ENCODE measurements at regions not wholly inside any gene's neighbourhood (a gene's known extent, or its start where the extent isn't known, plus 50 kb on each side); places are given as distances from the start of the nearest gene placed in this dataset.

- Histone ChIP-seq H3K27ac (ENCODE audit: extremely low read depth, low read depth, low read length) (no peak overlapping the region), H3K9me1 (ENCODE audit: control insufficient read depth, insufficient read depth, low read length) (no peaks in the 10 kb centered on the region), H3K9me3 (replicated peaks; ENCODE audit: control insufficient read depth, insufficient read depth, low read depth, low read length) (no peaks in the 10 kb centered on the region), H3K4me1 (replicated peaks in 1 of 2; ENCODE audit: control insufficient read depth in 2 of 2, insufficient read depth in 2 of 2, low read length in 2 of 2) (no peaks in the 10 kb centered on the region), H2AFZ (ENCODE audit: low read depth, low read length) (no peak overlapping the region), H3K27me3 (ENCODE audit: control insufficient read depth in 2 of 2, insufficient read depth in 2 of 2, low read length in 2 of 2) (no peaks in the 10 kb centered on the region), H3K79me2 (ENCODE audit: control insufficient read depth, insufficient read depth, low read length) (no peaks in the 10 kb centered on the region), H4K20me1 (replicated peaks; ENCODE audit: control insufficient read depth, insufficient read depth, low read length) (no peaks in the 10 kb centered on the region), H3K4me2 (ENCODE audit: insufficient read depth, low read length) (no peak overlapping the region), H3K4me3 (no peak overlapping the region), H3K36me3 (ENCODE audit: control insufficient read depth, insufficient read depth, low read length) (no peaks in the 10 kb centered on the region), H3K9ac (ENCODE audit: insufficient read depth in 1 of 2, low read depth in 2 of 2, low read length in 2 of 2) (no peak overlapping the region)
- WGBS (ENCODE audit: insufficient coverage, low coverage, missing lambda C conversion rate), result 0% methylated on average over 2 of the region's 2 CpGs
- ATAC-seq (no peak), FAIRE-seq (no peak), DNase-seq (ENCODE audit: extremely low read depth in 1 of 4, low spot score in 3 of 4) (no peak)
- POLR2A ChIA-PET, result no interaction called here
- BruUV-seq (replicated peaks), result no TSS peak
- intact Hi-C loops (cut with micrococcal nuclease), result loop anchor here (10.0 kb wide), 1 partner anchor 74 kb away; no protein-coding TSS in a partner anchor
- TF ChIP-seq ZNF551 (CRISPR knock-in tag; IDR thresholded peaks at IDR 0.05) (no peak), PPARD (CRISPR knock-in tag; IDR thresholded peaks at IDR 0.05) (no peak), FOS (IDR thresholded peaks at IDR 0.05; ENCODE audit: extremely low read depth, insufficient read length) (no peak)
- CTCF ChIA-PET (ENCODE audit: low intra/inter-chr PET ratio), result no interaction called here
- in situ Hi-C loops (cut with MboI), result no loop called here
These were observed 86.4 kb downstream of the GPR37 start for GRCh38 chr7:124679146-124679545.

DNA sequence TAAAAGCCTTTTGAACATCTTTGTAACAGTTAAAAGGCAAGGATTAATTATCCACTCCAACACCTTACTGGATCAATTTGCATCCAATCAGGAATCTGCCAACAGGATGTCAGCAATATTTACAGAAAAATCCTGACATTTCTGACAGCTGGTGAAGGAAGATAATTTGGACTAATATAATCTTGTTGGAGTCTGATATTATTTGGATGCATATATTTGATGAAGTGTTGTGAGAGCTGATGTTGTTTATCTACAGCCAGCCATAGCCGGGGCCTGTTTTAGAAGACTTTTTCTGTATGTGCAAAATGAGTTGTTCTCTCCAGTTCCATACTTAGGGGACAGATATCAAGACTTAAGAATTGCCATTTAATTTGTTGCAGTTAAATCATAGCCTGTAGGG is 91.1 kb downstream of the GPR37 start:
- no peak for TF ChIP-seq TRIM28 (IDR thresholded peaks at IDR 0.05)
- TF ChIP-seq ZZZ3 (IDR thresholded peaks at IDR 0.05), result no peak
- TF ChIP-seq GATAD2A (IDR thresholded peaks at IDR 0.05), result no peak
- no peak for TF ChIP-seq PYGO2 (tag; IDR thresholded peaks at IDR 0.05)
- no peak for TF ChIP-seq ZNF395 (CRISPR knock-in tag; IDR thresholded peaks at IDR 0.05)
- TF ChIP-seq, protein P1, sequence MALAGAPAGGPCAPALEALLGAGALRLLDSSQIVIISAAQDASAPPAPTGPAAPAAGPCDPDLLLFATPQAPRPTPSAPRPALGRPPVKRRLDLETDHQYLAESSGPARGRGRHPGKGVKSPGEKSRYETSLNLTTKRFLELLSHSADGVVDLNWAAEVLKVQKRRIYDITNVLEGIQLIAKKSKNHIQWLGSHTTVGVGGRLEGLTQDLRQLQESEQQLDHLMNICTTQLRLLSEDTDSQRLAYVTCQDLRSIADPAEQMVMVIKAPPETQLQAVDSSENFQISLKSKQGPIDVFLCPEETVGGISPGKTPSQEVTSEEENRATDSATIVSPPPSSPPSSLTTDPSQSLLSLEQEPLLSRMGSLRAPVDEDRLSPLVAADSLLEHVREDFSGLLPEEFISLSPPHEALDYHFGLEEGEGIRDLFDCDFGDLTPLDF (CRISPR knock-in tag; IDR thresholded peaks at IDR 0.05), result no peak
- no peak for TF ChIP-seq PTRF (tag; IDR thresholded peaks at IDR 0.05)
- Histone ChIP-seq H3K79me2 (ENCODE audit: control insufficient read depth, insufficient read depth, low read length) (no peaks in the 10 kb centered on the region), H4K20me1 (replicated peaks; ENCODE audit: control insufficient read depth, insufficient read depth, low read length) (no peaks in the 10 kb centered on the region), H3K9me1 (ENCODE audit: control insufficient read depth, insufficient read depth, low read length) (no peaks in the 10 kb centered on the region), H3K4me1 (replicated peaks in 1 of 2; ENCODE audit: control insufficient read depth in 2 of 2, insufficient read depth in 2 of 2, low read length in 2 of 2) (no peaks in the 10 kb centered on the region), H3K4me2 (ENCODE audit: insufficient read depth, low read length) (no peak overlapping the region), H3K27ac (ENCODE audit: extremely low read depth, low read depth, low read length) (no peak overlapping the region), H3K9ac (ENCODE audit: insufficient read depth in 1 of 2, low read depth in 2 of 2, low read length in 2 of 2) (no peak overlapping the region), H3K36me3 (ENCODE audit: control insufficient read depth, insufficient read depth, low read length) (no peaks in the 10 kb centered on the region), H3K27me3 (ENCODE audit: control insufficient read depth in 2 of 2, insufficient read depth in 2 of 2, low read length in 2 of 2) (no peaks in the 10 kb centered on the region), H2AFZ (ENCODE audit: low read depth, low read length) (no peak overlapping the region), H3K4me3 (no peak overlapping the region), H3K9me3 (replicated peaks; ENCODE audit: control insufficient read depth, insufficient read depth, low read depth, low read length) (no peaks in the 10 kb centered on the region)
- no peak for ATAC-seq
- ChIA-PET CTCF (ENCODE audit: low intra/inter-chr PET ratio) (no interaction called here), POLR2A (no interaction called here)
- no TSS peak for BruUV-seq (replicated peaks)
- no peak for DNase-seq (ENCODE audit: extremely low read depth in 1 of 4, low spot score in 3 of 4)
- intact Hi-C loops (cut with micrococcal nuclease), result loop anchor here (5.0 to 10.0 kb wide), 2 partner anchors 37 to 70 kb away; no protein-coding TSS in a partner anchor
- in situ Hi-C loops (cut with MboI), result no loop called here
- WGBS (ENCODE audit: insufficient coverage, low coverage, missing lambda C conversion rate), result 4% methylated on average over 1 of the region's 1 CpG
- FAIRE-seq, result peak; percentile 11

All from K562 (cell line).